IPS-NIHi7 (cell line): ENCODE measurements at regions not wholly inside any gene's neighbourhood (a gene's known extent, or its start where the extent isn't known, plus 50 kb on each side); places are given as distances from the start of the nearest gene placed in this dataset.
"Not testable (repeated sequence)": the region's sequence is repeated elsewhere in the genome, so short reads cannot be mapped to it uniquely, and the experiment has no call there.

ENCODE experiments used
- DNase-seq: peaks from one replicate; pipeline ENCODE4 v3.0.0; 2012; ENCODE audit warnings: mixed read lengths; ENCODE audit errors: extremely low spot score

DNA sequence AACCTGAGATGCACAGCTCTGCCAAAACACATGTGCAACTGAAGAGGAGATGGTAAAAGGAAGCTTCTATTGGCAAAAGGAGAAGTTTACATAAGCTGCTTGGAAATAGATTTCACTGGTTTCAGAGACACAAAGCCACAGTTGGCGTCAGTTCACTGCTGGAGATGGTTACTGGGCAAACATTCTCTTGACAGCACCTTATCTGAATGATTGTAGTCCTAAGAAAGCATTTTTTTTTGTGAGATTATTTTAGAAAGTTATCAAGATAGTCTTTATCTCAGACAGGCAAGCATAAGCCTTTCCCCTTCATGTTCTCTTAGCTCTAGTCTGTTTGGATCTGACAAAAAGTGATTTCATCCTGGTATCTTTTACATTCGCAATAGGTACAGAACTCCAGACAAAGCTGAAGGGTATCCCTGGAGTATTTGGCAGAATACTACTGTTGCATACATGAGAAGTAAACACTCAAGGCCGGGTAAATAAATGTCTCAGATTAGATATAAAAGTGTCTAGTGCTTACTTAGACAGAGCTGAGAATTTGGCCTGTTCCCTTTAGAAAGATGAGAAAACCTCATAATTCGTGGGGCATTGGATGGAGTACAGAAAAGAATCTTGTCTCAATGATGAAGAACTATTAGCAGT is 1668.0 kb upstream of the NUDT12 start:
- no peak for DNase-seq

DNA sequence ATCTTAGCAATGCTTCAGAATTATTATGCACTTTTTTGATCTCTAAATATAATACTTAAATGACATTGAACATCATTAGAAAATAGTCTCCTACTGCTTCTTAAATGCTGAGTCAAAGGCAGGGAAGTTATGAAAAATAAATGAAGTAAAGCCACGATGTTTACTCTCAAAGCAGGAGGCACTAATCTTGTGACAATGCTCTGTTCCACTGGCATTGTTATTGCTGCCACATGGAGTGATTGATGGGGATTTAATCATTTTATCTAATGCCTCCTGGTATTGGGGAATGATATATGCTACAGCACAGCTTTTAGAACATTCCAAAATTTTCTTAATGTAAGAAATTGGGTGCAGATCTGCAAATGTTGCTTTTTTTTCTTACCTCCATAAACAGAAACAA is 1655.4 kb upstream of the NUDT12 start:
- DNase-seq: no peak

- DNase-seq: no peak
Measured at GRCh38 chr5:105213078-105213477, 1650.5 kb upstream of the NUDT12 start.

- DNase-seq: no peak
Measured at GRCh38 chr5:105207066-105207465, 1644.5 kb upstream of the NUDT12 start.

GRCh38 chr5:105197531-105197930 is 1634.9 kb upstream of the NUDT12 start:
- no peak for DNase-seq

- no peak for DNase-seq
Measured at GRCh38 chr5:105195765-105196164, 1633.2 kb upstream of the NUDT12 start.

DNA sequence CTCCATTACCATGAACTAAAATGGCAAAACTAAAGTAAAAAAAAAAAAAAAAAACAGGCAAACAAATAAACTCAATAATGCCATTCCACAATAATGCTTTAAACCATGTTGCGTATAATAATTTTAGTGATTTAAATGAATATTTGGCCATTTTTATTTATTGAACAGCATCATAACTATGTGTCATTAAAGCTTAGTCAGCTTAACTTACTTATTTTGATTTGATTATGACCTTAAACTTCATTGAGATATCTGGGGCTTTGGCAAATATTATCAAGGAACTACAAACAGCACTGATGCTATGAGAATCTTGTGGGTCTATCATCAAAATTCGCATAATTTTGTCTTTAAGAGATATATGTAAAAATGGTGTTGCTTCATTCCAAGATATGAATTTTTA is 1610.3 kb upstream of the NUDT12 start:
- no peak for DNase-seq

- DNase-seq: no peak
Measured at GRCh38 chr5:105168806-105169205, 1606.2 kb upstream of the NUDT12 start.

GRCh38 chr5:105167092-105167491 is 1604.5 kb upstream of the NUDT12 start:
- DNase-seq: no peak

DNA sequence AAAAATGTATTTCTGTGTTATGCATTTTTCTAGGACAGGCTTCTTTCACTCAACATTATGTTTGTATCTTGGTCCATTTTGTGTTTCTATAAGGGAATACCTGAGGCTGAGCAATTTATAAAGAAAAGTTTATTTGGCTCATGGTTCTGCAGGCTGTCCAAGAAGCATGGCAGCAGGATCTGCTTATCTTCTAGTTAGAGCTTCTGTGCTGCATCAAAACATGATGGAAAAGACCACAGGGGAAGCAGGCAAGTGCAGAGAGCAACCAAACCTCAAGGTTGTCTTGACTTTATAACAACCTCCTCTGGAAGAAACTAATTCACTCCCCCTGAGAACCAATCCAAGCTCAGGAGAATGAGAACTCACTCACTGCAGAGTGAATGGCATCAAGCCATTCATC is 1601.0 kb upstream of the NUDT12 start:
- DNase-seq: no peak

GRCh38 chr5:105162557-105162956 is 1600.0 kb upstream of the NUDT12 start:
- not testable (repeated sequence) for DNase-seq

GRCh38 chr5:105158526-105158925 is 1595.9 kb upstream of the NUDT12 start:
- no peak for DNase-seq

DNA sequence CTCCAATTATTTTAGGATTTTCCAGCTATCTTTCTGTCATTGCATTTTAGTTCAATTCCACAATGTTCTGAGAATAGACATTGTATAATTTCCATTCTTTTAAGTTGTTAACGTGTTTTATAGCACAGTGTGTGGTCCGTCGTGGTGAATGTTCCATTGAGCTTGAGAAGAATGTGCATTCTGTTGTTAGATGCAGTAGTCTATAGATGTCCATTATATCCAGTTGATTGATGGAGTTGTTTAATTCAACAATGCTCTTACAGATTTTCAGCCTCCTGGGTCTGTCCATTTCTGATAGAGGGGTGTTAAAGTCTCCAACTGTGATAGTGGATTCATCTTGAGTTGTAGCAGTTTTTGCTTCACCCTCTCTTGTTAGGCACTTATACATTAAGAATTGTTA is 1587.7 kb upstream of the NUDT12 start:
- DNase-seq: no peak

DNA sequence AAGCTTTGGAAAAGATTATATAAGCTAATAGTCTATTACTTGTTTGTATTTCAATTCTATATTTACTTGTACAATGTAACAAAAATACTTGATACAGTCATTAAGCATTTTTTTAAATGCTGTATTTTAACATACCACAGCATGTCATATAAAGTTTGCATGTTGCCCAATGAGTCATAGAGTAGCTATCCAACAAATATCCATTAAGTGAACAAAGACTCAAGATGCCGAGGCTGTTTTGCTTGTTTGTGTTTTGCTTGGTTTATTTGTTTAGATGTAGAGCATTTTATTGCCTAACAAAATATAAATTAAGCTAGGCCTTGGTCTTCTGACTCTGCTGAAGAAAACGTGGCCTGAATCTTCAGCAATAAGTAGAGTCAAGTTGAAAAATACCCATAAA is 1584.3 kb upstream of the NUDT12 start:
- DNase-seq: no peak

DNA sequence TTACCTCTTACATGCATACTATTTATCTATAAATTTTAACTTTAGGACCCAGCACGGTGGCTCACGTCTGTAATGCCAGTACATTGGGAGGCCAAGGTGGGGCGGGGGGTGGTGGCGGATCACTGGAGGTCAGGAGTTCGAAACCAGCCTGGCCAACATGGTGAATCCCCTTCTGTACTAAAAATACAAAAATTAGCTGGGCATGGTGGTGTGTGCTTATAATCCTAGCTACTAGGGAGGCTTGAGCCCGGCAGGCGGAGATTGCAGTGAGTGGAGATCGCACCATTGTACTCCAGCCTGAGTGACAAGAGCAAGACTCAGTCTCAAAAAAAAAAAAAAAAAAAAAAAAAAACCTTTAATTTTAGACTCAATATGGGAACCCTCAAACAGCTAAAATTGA is 1582.6 kb upstream of the NUDT12 start:
- no peak for DNase-seq

- no peak for DNase-seq
Measured at GRCh38 chr5:105134328-105134727, 1571.7 kb upstream of the NUDT12 start.

DNA sequence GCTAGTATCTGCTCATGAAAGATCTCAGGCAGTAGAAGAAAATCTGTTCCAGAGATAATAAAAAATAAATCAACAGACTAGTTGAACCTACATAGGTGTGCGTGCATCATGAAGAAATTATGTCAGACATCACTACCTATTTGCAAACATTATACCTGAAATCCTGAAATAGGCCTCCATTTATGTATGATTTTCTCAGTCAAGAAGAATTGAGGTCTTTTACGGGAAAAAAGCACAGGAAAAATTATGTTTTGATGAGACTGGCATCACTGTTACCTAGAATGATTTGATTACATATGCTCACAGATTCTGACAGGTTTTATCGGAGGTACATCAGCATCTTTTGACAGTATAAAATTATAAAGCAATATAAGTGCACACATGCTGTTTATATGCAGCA is 1570.5 kb upstream of the NUDT12 start:
- no peak for DNase-seq

DNA sequence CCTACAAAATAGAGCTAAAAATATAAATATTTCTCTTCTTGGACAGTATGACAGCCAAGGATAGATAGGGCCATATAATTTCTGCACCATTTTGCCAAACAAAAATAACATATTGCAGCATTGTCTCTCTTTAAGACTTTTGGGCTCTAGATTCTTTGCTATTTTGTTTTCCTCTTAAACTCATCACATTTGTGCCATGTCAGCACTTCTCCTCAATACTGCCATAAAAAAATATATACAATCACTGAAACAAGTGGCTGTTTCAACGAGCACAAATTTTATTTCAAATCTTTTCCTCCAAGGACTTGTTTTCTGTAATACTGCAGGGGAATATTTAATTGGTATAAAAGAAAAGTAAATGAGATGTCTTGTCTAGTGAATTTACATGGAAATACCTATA is 1570.0 kb upstream of the NUDT12 start:
- no peak for DNase-seq

- DNase-seq: no peak
Measured at GRCh38 chr5:105131045-105131444, 1568.5 kb upstream of the NUDT12 start.

DNA sequence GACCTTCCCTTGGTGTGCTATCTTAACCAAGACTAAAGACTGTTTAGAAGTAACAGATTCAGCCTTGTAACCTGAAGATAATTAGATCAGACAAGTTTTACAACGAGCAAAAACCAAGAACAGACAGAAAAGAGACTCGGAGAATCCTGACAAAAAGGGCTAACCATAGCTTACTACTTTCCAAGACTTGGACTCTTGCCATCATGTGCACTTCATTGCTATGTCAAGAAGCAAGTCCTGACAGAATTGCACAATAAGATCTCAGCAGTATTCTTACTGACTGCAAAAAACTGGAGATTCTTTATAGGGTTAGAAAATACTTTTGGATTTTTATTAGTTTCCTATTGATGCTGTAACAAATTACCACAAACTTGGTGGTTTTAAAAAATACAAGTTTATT is 1539.0 kb upstream of the NUDT12 start:
- no peak for DNase-seq

DNA sequence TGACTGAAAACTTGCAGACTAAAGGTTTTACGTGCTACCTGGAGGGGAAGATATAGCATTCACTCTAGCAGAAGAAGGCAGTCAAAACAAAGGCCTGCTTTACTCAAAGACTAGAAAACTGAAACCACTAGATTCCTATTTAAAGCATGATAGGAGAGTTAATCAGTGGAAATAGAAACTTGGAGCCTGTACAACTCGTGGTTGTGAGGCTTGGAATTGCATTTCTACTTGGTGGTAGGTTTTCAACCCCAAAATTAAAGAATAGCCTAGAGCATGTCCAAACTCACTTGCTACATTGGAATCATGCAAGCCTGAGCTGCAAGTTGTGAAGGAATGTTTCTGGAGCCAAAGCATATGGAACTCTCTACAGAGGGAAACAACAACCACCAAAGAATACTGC is 1526.4 kb upstream of the NUDT12 start:
- no peak for DNase-seq

- no peak for DNase-seq
Measured at GRCh38 chr5:105088102-105088501, 1525.5 kb upstream of the NUDT12 start.

DNA sequence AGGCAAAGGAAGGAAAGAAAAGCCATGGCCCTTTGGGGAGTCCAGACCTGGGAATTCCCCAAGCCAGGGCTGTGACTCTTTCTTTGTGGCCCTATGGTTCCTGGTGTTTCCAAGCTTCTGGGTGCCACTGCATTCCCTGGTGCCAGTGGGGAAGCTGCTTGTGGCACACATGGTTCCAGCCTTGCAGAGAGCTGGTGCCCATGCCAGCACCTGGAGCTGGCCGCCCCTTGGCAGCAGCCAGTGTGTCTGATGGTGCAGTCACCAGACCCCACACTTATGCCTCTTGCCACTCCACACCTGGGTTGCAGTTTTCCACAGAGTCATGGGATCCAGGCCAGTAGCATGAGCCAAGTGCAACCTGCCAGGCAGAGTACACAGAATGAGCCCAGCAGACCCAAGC is 1495.3 kb upstream of the NUDT12 start:
- DNase-seq: no peak

DNA sequence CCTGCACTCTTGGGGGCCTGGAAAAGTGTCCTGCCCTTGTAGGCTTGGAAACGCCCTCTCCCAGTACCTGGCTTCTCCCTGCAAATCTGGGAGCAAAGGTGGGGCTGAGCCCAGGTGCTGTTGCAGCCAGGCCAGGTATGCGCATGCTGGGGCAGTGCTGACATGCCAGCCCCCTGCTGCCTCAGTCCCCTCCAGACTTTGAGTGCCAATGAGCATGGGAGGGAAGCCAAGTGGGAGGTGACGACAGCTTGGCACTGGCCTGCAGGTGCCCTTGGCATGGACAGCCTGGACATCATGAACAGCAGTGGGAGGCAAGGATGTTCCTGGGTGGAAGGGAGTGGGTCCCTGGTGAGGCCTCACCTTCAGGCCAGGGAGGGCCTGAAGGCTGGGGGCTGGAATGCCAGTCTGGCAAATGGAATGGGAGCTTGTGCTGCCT is 1494.4 kb upstream of the NUDT12 start:
- DNase-seq: no peak
